ENCODE measurements at regions not wholly inside any gene's neighbourhood (a gene's known extent, or its start where the extent isn't known, plus 50 kb on each side); places are given as distances from the start of the nearest gene placed in this dataset.

- intact Hi-C loops (cut with DNase I) = no loop called here
- DNase-seq = no peak
- Histone ChIP-seq H3K4me3 (no peak overlapping the region), H3K27me3 (no peaks in the 10 kb centered on the region), H3K4me1 (no peaks in the 10 kb centered on the region), H3K36me3 (no peaks in the 10 kb centered on the region), H3K9me3 (no peaks in the 10 kb centered on the region), H3K27ac (no peak overlapping the region)
- 68 to 75% methylated on average over 7 of the region's 7 CpGs for WGBS, 2 donors
- ATAC-seq = no peak
- no peak for FAIRE-seq
- no peak for TF ChIP-seq CTCF (IDR thresholded peaks at IDR 0.05)
These were observed 173.5 kb upstream of the ADCY1 start for GRCh38 chr7:45400680-45401079.

- Histone ChIP-seq H3K27ac (no peak overlapping the region), H3K36me3 (no peaks in the 10 kb centered on the region), H3K4me3 (no peak overlapping the region), H3K27me3 (no peaks in the 10 kb centered on the region), H3K9me3 (no peaks in the 10 kb centered on the region), H3K4me1 (no peaks in the 10 kb centered on the region)
- no peak for DNase-seq
- TF ChIP-seq CTCF (IDR thresholded peaks at IDR 0.05) = no peak
- no peak for FAIRE-seq
- WGBS, 2 donors = 61 to 79% methylated on average over 2 of the region's 2 CpGs
- no peak for ATAC-seq
- intact Hi-C loops (cut with DNase I) = no loop called here
These were observed 173.0 kb upstream of the ADCY1 start for GRCh38 chr7:45401155-45401554.

- Histone ChIP-seq H3K4me1 (no peaks in the 10 kb centered on the region), H3K9me3 (no peaks in the 10 kb centered on the region), H3K36me3 (no peaks in the 10 kb centered on the region), H3K27ac (no peak overlapping the region), H3K27me3 (no peaks in the 10 kb centered on the region), H3K4me3 (no peak overlapping the region)
- no peak for DNase-seq
- TF ChIP-seq CTCF (IDR thresholded peaks at IDR 0.05) = no peak
- 61 to 62% methylated on average over 1 of the region's 1 CpG for WGBS, 2 donors
- ATAC-seq = no peak
- no peak for FAIRE-seq
- intact Hi-C loops (cut with DNase I) = no loop called here
These were observed 172.3 kb upstream of the ADCY1 start for GRCh38 chr7:45401851-45402250.

GRCh38 chr7:45402480-45403218, 171.5 kb upstream of the ADCY1 start:
- no peaks in the 10 kb centered on the region for H3K27me3 ChIP-seq
- H3K9me3 ChIP-seq = no peaks in the 10 kb centered on the region
- no peaks in the 10 kb centered on the region for H3K4me1 ChIP-seq
- ATAC-seq (peak in 2 of 4 donors; percentile 62 to 67), DNase-seq (no peak), FAIRE-seq (no peak)
- no peak overlapping the region for H3K4me3 ChIP-seq
- 39 to 49% methylated on average over 2 of the region's 2 CpGs for WGBS, 2 donors
- no peak overlapping the region for H3K27ac ChIP-seq
- no peaks in the 10 kb centered on the region for H3K36me3 ChIP-seq
- intact Hi-C loops (cut with DNase I) = no loop called here
- TF ChIP-seq CTCF (IDR thresholded peaks at IDR 0.05) = no peak

- no peak for FAIRE-seq
- no peaks in the 10 kb centered on the region for H3K4me1 ChIP-seq
- H3K4me3 ChIP-seq = no peak overlapping the region
- 45 to 49% methylated on average over 2 of the region's 2 CpGs for WGBS, 2 donors
- no peak for DNase-seq
- no peaks in the 10 kb centered on the region for H3K27me3 ChIP-seq
- ATAC-seq = no peak
- no peak overlapping the region for H3K27ac ChIP-seq
- no peak for TF ChIP-seq CTCF (IDR thresholded peaks at IDR 0.05)
- H3K36me3 ChIP-seq = no peaks in the 10 kb centered on the region
- intact Hi-C loops (cut with DNase I) = no loop called here
- no peaks in the 10 kb centered on the region for H3K9me3 ChIP-seq
These were observed 169.5 kb upstream of the ADCY1 start for GRCh38 chr7:45404622-45405021.
